A549 (cell line): ENCODE measurements at regions not wholly inside any gene's neighbourhood (a gene's known extent, or its start where the extent isn't known, plus 50 kb on each side); places are given as distances from the start of the nearest gene placed in this dataset.
"Not testable (repeated sequence)": the region's sequence is repeated elsewhere in the genome, so short reads cannot be mapped to it uniquely, and the experiment has no call there.

Source experiments
- ATAC-seq, 2 experiments: fragments of 200-7000 bp in 1 of 2; fragments of >200 bp in 1 of 2; cut with Nextera tagmentation in 1 of 2; cut with Tn5 transposase in 1 of 2; 3 replicates each; pipeline versions ENCODE4 v1.8.0 to v1.9.1; 2018 to 2020; ENCODE audit warnings: mild to moderate bottlenecking in 1 of 2, moderate library complexity in 1 of 2
- CTCF ChIA-PET: fragments of 300-600 bp; sonication (Branson Sonifier 250); formaldehyde crosslinking; extraction: SDS; loops from one replicate; lab custom pipeline; 2021; ENCODE audit warnings: antibody characterized with exemption, inconsistent platforms; lab: Yijun Ruan, JAX
- POLR2A ChIA-PET: fragments of 350-600 bp; formaldehyde crosslinking; extraction: SDS; loops from one replicate; lab custom pipeline; 2021; ENCODE audit warnings: antibody characterized with exemption, inconsistent platforms; lab: Yijun Ruan, JAX
- DNase-seq, 2 experiments: peaks; one replicate each; pipeline versions ENCODE4 v3.0.0 to v3.0.0-alpha.2; 2011 to 2016; ENCODE audit warnings: low read depth in 1 of 2, low spot score in 1 of 2
- FAIRE-seq: peaks from 2 replicates; lab custom pipeline; 2011; peaks lifted over from hg19 to GRCh38; lab: Jason Lieb, UNC
- H3K27ac ChIP-seq, 2 experiments: fragments of >200 bp; sonication (Bioruptor Twin); formaldehyde crosslinking; 3 replicates each; pipeline ENCODE4 v1.5.1; 2016 to 2017
- H3K4me1 ChIP-seq: fragments of >200 bp; sonication (Bioruptor Twin); formaldehyde crosslinking; 3 replicates; pipeline ENCODE4 v1.6.1; 2016
- H3K4me2 ChIP-seq: fragments of >200 bp; sonication (Bioruptor Twin); formaldehyde crosslinking; 3 replicates; pipeline ENCODE4 v1.6.1; 2016
- H3K4me3 ChIP-seq: fragments of >200 bp; sonication (Bioruptor Twin); formaldehyde crosslinking; 3 replicates; pipeline ENCODE4 v1.5.1; 2016
- H3K9me3 ChIP-seq: fragments of >200 bp; sonication (Bioruptor Twin); formaldehyde crosslinking; 3 replicates; pipeline ENCODE4 v1.6.1; 2016
- WGBS: methylation state at CpG from one replicate; pipeline ENCODE4 v1.1.6; 2017; ENCODE audit errors: missing lambda C conversion rate; 5-methylcytosine and 5-hydroxymethylcytosine counted together

- 78% methylated on average over 4 of the region's 7 CpGs for WGBS
- H3K27ac ChIP-seq, FAIRE-seq, H3K4me2 ChIP-seq, H3K9me3 ChIP-seq, DNase-seq, POLR2A ChIA-PET, ATAC-seq, H3K4me1 ChIP-seq, H3K4me3 ChIP-seq, CTCF ChIA-PET: not testable (repeated sequence)
These were observed 144.7 kb upstream of the CRYM start for GRCh38 chr16:21422824-21423223.

DNA sequence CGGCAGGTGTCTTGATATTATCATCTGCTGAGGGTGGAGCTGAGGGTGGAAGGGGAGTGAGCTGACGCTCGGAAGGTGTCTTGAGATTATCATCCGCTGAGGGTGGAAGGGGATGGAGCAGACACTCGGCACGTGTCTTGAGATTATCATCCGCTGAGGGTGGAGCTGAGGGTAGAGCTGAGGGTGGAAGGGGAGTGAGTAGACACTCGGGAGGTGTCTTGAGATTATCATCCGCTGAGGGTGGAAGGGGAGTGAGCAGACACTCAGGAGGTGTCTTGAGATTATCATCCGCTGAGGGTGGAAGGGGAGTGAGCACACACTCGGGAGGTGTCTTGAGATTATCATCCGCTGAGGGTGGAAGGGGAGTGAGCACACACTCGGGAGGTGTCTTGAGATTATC, 126.6 kb upstream of the CRYM start:
- H3K4me2 ChIP-seq, CTCF ChIA-PET, ATAC-seq, H3K4me3 ChIP-seq, H3K4me1 ChIP-seq, H3K27ac ChIP-seq, POLR2A ChIA-PET, H3K9me3 ChIP-seq, FAIRE-seq, DNase-seq: not testable (repeated sequence)
- WGBS: no CpG with 5 or more reads among the region's 13 CpGs

DNA sequence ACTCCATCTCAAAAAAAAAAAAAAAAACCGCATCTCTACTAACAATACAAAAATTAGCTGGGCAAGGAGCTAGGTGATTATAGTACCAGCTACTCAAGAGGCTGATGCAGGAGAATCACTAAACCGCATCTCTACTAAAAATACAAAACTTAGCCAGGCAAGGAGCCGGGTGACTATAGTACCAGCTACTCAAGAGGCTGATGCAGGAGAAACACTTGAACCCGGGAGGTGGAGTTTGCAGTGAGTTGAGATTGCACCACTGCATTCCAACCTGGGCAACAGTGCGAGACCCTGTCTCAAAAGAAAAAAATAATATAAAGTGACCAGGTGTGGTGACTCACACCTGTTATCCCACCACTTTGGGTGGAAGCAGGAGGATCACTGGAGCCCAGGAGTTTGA, 119.8 kb upstream of the CRYM start:
- POLR2A ChIA-PET, ATAC-seq, H3K27ac ChIP-seq, H3K4me1 ChIP-seq, DNase-seq, H3K9me3 ChIP-seq, H3K4me2 ChIP-seq, H3K4me3 ChIP-seq, FAIRE-seq, CTCF ChIA-PET: not testable (repeated sequence)
- WGBS: 89% methylated on average over 2 of the region's 5 CpGs

DNA sequence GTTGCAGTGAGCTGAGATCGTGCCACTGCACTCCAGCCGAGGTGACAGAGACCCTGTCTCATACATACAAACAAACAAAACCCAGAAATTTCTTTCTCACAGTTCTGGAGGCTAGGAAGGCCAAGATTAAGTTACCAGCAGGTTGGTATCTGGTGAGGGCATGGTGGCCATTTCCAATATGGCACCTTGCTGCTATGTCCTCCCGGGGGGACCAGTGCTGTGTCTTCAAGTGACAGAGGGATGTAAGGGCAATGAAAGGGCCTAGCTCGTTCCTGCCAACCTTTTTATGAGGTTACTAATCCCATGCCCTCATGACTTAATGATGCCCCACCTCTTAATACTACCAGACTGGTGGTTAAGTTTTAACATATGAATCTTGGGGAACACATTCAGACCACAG, 118.5 kb upstream of the CRYM start:
- DNase-seq, FAIRE-seq, ATAC-seq, POLR2A ChIA-PET, H3K4me1 ChIP-seq, H3K4me2 ChIP-seq, H3K9me3 ChIP-seq, H3K27ac ChIP-seq, H3K4me3 ChIP-seq, CTCF ChIA-PET: not testable (repeated sequence)
- WGBS: 93% methylated on average over 2 of the region's 4 CpGs

- H3K9me3 ChIP-seq, ATAC-seq, CTCF ChIA-PET, POLR2A ChIA-PET, H3K27ac ChIP-seq, H3K4me3 ChIP-seq, H3K4me2 ChIP-seq, FAIRE-seq, H3K4me1 ChIP-seq, DNase-seq: not testable (repeated sequence)
- WGBS: no CpG with 5 or more reads among the region's 3 CpGs
These were observed 112.5 kb upstream of the CRYM start for GRCh38 chr16:21390634-21391033.

- H3K27ac ChIP-seq, DNase-seq, H3K4me3 ChIP-seq, H3K4me1 ChIP-seq, CTCF ChIA-PET, FAIRE-seq, H3K4me2 ChIP-seq, POLR2A ChIA-PET, H3K9me3 ChIP-seq: not testable (repeated sequence)
- 40% methylated on average over 1 of the region's 7 CpGs for WGBS
- peak; percentile 32 to 67; a peak in 4 of 6 replicates for ATAC-seq
These were observed 111.8 kb upstream of the CRYM start for GRCh38 chr16:21389860-21390259.

DNA sequence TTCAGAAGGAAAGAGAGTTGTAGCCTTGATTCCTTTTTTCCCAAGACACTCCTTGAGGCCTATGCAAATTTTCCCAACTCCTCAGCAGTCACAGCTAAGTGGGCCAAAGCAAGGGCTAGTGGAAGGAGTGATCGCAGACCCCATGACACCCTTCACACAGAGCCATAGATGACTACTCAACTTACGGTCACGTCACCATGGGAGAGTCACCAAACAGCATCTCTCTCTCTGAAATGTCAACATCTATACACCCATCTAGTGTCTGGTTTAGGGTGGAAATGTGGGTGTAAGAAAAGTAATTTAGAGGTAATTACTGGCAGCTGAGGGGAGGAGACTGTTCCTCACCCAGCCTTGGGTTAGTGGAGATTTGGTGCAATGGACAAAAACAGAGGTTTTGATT, 109.7 kb upstream of the CRYM start:
- CTCF ChIA-PET, H3K27ac ChIP-seq, FAIRE-seq, ATAC-seq, DNase-seq, H3K9me3 ChIP-seq, H3K4me2 ChIP-seq, POLR2A ChIA-PET, H3K4me1 ChIP-seq, H3K4me3 ChIP-seq: not testable (repeated sequence)
- 100% methylated on average over 2 of the region's 3 CpGs for WGBS

GRCh38 chr16:21386201-21386915, 108.3 kb upstream of the CRYM start:
- H3K27ac ChIP-seq, ATAC-seq, H3K4me3 ChIP-seq, H3K4me2 ChIP-seq, POLR2A ChIA-PET, CTCF ChIA-PET, H3K9me3 ChIP-seq, H3K4me1 ChIP-seq, FAIRE-seq, DNase-seq: not testable (repeated sequence)
- no CpG with 5 or more reads among the region's 5 CpGs for WGBS

GRCh38 chr16:21383682-21384081, 105.6 kb upstream of the CRYM start:
- CTCF ChIA-PET, H3K4me3 ChIP-seq, ATAC-seq, H3K9me3 ChIP-seq, FAIRE-seq, H3K27ac ChIP-seq, H3K4me2 ChIP-seq, POLR2A ChIA-PET, DNase-seq, H3K4me1 ChIP-seq: not testable (repeated sequence)

- CTCF ChIA-PET, H3K4me1 ChIP-seq, H3K4me3 ChIP-seq, H3K27ac ChIP-seq, H3K9me3 ChIP-seq, DNase-seq, POLR2A ChIA-PET, FAIRE-seq, H3K4me2 ChIP-seq, ATAC-seq: not testable (repeated sequence)
- WGBS: 83% methylated on average over 1 of the region's 5 CpGs
These were observed 101.6 kb upstream of the CRYM start for GRCh38 chr16:21379645-21380044.

DNA sequence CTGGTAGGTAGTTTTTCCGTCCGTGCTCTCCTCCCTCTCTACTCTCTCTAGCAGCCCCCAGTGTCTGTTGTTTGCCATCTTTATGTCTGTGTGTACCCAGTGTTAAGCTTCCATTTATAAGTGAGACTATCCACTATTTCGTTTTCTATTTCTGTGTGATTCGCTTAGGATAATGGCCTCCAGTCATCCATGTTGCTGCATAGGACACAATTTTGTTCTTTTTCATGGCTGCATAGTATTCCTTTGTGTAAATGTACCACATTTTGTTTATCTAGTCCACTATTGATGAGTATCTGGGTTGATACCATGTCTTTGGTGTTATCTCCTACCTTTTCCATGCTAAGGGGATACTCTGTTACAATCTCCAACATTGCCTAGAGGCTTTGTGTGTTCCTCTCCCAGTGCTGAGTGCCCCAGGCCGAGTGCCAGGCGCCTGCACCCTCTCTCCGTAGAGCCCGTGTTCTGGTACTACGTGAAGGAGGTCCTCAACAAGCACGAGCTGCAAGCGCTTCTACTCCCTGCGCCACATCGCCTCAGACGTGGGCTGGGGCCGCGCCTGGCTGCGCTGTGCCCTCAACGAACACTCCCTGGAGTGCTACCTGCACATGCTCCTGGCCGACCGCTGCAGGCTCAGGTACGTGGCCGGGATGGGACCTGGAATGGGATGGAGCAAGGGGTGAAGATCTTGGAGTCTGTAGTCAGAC, 98.3 kb upstream of the CRYM start:
- H3K4me3 ChIP-seq, H3K4me1 ChIP-seq, CTCF ChIA-PET, DNase-seq, FAIRE-seq, ATAC-seq, POLR2A ChIA-PET, H3K9me3 ChIP-seq, H3K4me2 ChIP-seq, H3K27ac ChIP-seq: not testable (repeated sequence)
- WGBS: 90% methylated on average over 10 of the region's 22 CpGs
